ENCODE measurements at regions not wholly inside any gene's neighbourhood (a gene's known extent, or its start where the extent isn't known, plus 50 kb on each side); places are given as distances from the start of the nearest gene placed in this dataset.

- TF ChIP-seq EZH2 (IDR thresholded peaks at IDR 0.05; ENCODE audit: low read depth) (no peak), CTCF (conservative IDR thresholded peaks at IDR 0.05) (no peak)
- H3K36me3 ChIP-seq (ENCODE audit: low read depth): no peaks in the 10 kb centered on the region
- peaks cover 33% of the 10 kb centered on the region for H3K27me3 ChIP-seq (ENCODE audit: insufficient read depth, low read depth)
- H3K4me1 ChIP-seq (replicated peaks; ENCODE audit: insufficient read depth): no peaks in the 10 kb centered on the region
- ChIA-PET POLR2A (ENCODE audit: unreplicated experiment) (no interaction called here), CTCF (no interaction called here)
- no TSS peak for BruUV-seq (replicated peaks)
- DNase-seq: no peak
- no peak overlapping the region for H3K4me3 ChIP-seq
- H4K20me1 ChIP-seq (ENCODE audit: insufficient read depth): no peaks in the 10 kb centered on the region
- H3K79me2 ChIP-seq (ENCODE audit: low read depth): no peaks in the 10 kb centered on the region
- H3K27ac ChIP-seq: no peak overlapping the region
- intact Hi-C loops (cut with micrococcal nuclease; ENCODE audit: unreplicated experiment): no loop called here
- no peak overlapping the region for H3K4me2 ChIP-seq
- no peaks in the 10 kb centered on the region for H3F3A ChIP-seq (ENCODE audit: insufficient read depth, low read depth)
- H3K9me3 ChIP-seq (ENCODE audit: insufficient read depth, low read depth): no peaks in the 10 kb centered on the region
- H3K9me2 ChIP-seq (ENCODE audit: insufficient read depth): no peaks in the 10 kb centered on the region
- no peak overlapping the region for H2AFZ ChIP-seq
These were observed 226.6 kb downstream of the ACKR3 start for GRCh38 chr2:236796236-236796635.

- Histone ChIP-seq H3K27ac (no peak overlapping the region), H3K4me1 (replicated peaks; ENCODE audit: insufficient read depth) (no peaks in the 10 kb centered on the region), H3K79me2 (ENCODE audit: low read depth) (no peaks in the 10 kb centered on the region), H3K36me3 (ENCODE audit: low read depth) (no peaks in the 10 kb centered on the region), H3K4me2 (no peak overlapping the region), H3K9me2 (ENCODE audit: insufficient read depth) (no peaks in the 10 kb centered on the region), H2AFZ (no peak overlapping the region), H3K9me3 (ENCODE audit: insufficient read depth, low read depth) (no peaks in the 10 kb centered on the region), H3K4me3 (no peak overlapping the region), H3F3A (ENCODE audit: insufficient read depth, low read depth) (no peaks in the 10 kb centered on the region), H4K20me1 (ENCODE audit: insufficient read depth) (no peaks in the 10 kb centered on the region), H3K27me3 (ENCODE audit: insufficient read depth, low read depth) (peaks cover 27% of the 10 kb centered on the region)
- intact Hi-C loops (cut with micrococcal nuclease; ENCODE audit: unreplicated experiment): no loop called here
- CTCF ChIA-PET: no interaction called here
- TF ChIP-seq CTCF (conservative IDR thresholded peaks at IDR 0.05) (no peak), EZH2 (IDR thresholded peaks at IDR 0.05; ENCODE audit: low read depth) (no peak)
- no peak for DNase-seq
- no TSS peak for BruUV-seq (replicated peaks)
- POLR2A ChIA-PET (ENCODE audit: unreplicated experiment): no interaction called here
These were observed 227.8 kb downstream of the ACKR3 start for GRCh38 chr2:236797411-236797810.

GRCh38 chr2:236798491-236798890 is 228.9 kb downstream of the ACKR3 start:
- Histone ChIP-seq H3K27ac (no peak overlapping the region), H3K4me2 (no peak overlapping the region), H3K9me3 (ENCODE audit: insufficient read depth, low read depth) (no peaks in the 10 kb centered on the region), H3K79me2 (ENCODE audit: low read depth) (no peaks in the 10 kb centered on the region), H4K20me1 (ENCODE audit: insufficient read depth) (no peaks in the 10 kb centered on the region), H3K36me3 (ENCODE audit: low read depth) (no peaks in the 10 kb centered on the region), H3K27me3 (ENCODE audit: insufficient read depth, low read depth) (peaks cover 24% of the 10 kb centered on the region), H3K4me3 (no peak overlapping the region), H2AFZ (no peak overlapping the region), H3F3A (ENCODE audit: insufficient read depth, low read depth) (no peaks in the 10 kb centered on the region), H3K4me1 (replicated peaks; ENCODE audit: insufficient read depth) (no peaks in the 10 kb centered on the region), H3K9me2 (ENCODE audit: insufficient read depth) (no peaks in the 10 kb centered on the region)
- no peak for TF ChIP-seq EZH2 (IDR thresholded peaks at IDR 0.05; ENCODE audit: low read depth)
- no peak for TF ChIP-seq CTCF (conservative IDR thresholded peaks at IDR 0.05)
- intact Hi-C loops (cut with micrococcal nuclease; ENCODE audit: unreplicated experiment): no loop called here
- no peak for DNase-seq
- CTCF ChIA-PET: no interaction called here
- POLR2A ChIA-PET (ENCODE audit: unreplicated experiment): no interaction called here
- BruUV-seq (replicated peaks): no TSS peak
